ENCODE measurements at regions not wholly inside any gene's neighbourhood (a gene's known extent, or its start where the extent isn't known, plus 50 kb on each side); places are given as distances from the start of the nearest gene placed in this dataset.
"Not testable (repeated sequence)": the region's sequence is repeated elsewhere in the genome, so short reads cannot be mapped to it uniquely, and the experiment has no call there.

DNA sequence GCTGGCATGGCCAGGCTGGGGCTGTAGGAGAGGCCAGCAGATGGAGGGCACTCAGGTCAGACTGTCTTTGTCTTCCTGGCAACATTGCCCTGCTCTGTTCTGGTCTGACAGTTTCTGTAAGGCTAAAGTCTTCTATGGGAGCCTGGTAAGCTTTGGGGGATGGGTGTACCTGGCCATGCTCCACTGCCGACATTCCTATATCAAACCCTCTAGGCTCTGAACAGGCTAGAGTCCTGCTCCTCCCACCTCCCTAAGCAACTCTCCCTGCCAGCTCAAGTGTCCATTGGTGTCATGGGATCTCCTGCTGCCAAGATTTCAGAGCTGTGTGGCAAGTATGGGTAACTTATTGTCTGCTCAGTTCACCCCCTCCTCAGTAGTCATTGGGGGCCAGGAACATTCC lies 163.5 kb upstream of the UGT8 start:
- Histone ChIP-seq H3K9me3 (ENCODE audit: insufficient read depth, low read depth) (no peaks in the 10 kb centered on the region), H3K4me3 (no peak overlapping the region), H3K79me2 (ENCODE audit: low read depth) (no peaks in the 10 kb centered on the region), H3F3A (ENCODE audit: insufficient read depth, low read depth) (no peaks in the 10 kb centered on the region), H3K4me1 (replicated peaks; ENCODE audit: insufficient read depth) (no peaks in the 10 kb centered on the region), H2AFZ (no peak overlapping the region), H4K20me1 (ENCODE audit: insufficient read depth) (no peaks in the 10 kb centered on the region), H3K27me3 (ENCODE audit: insufficient read depth, low read depth) (no peaks in the 10 kb centered on the region), H3K4me2 (no peak overlapping the region), H3K36me3 (ENCODE audit: low read depth) (no peaks in the 10 kb centered on the region), H3K9me2 (ENCODE audit: insufficient read depth) (no peaks in the 10 kb centered on the region), H3K27ac (no peak overlapping the region)
- POLR2A ChIA-PET (ENCODE audit: unreplicated experiment), result no interaction called here
- BruUV-seq (replicated peaks), result no TSS peak
- DNase-seq, result no peak
- CTCF ChIA-PET, result no interaction called here
- TF ChIP-seq, protein P1, sequence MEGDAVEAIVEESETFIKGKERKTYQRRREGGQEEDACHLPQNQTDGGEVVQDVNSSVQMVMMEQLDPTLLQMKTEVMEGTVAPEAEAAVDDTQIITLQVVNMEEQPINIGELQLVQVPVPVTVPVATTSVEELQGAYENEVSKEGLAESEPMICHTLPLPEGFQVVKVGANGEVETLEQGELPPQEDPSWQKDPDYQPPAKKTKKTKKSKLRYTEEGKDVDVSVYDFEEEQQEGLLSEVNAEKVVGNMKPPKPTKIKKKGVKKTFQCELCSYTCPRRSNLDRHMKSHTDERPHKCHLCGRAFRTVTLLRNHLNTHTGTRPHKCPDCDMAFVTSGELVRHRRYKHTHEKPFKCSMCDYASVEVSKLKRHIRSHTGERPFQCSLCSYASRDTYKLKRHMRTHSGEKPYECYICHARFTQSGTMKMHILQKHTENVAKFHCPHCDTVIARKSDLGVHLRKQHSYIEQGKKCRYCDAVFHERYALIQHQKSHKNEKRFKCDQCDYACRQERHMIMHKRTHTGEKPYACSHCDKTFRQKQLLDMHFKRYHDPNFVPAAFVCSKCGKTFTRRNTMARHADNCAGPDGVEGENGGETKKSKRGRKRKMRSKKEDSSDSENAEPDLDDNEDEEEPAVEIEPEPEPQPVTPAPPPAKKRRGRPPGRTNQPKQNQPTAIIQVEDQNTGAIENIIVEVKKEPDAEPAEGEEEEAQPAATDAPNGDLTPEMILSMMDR (conservative IDR thresholded peaks at IDR 0.05), result no peak
- no peak for TF ChIP-seq EZH2 (IDR thresholded peaks at IDR 0.05; ENCODE audit: low read depth)
- intact Hi-C loops (cut with micrococcal nuclease; ENCODE audit: unreplicated experiment), result no loop called here

DNA sequence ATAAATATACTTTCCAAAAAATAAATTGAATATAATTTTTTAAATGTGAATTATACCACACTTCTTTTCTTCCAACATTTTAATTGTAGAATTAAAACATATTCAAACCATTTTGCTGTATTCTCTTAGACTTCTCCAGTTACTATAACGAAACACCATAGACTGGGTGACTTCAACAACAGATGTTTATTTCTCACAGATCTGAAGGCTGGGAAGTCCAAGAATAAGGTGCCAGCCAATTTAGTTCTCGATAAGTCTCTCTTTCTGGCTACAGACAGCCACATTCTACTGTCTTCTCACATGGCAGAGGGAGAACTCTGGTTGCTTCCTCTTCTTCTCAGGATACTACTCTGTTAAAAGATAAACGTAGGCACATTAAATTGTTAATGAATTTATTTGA lies 155.8 kb upstream of the UGT8 start:
- Histone ChIP-seq H3K27me3 (ENCODE audit: insufficient read depth, low read depth) (no peaks in the 10 kb centered on the region), H3F3A (ENCODE audit: insufficient read depth, low read depth) (no peaks in the 10 kb centered on the region), H3K4me1 (replicated peaks; ENCODE audit: insufficient read depth) (no peaks in the 10 kb centered on the region), H3K9me3 (ENCODE audit: insufficient read depth, low read depth) (no peaks in the 10 kb centered on the region), H3K9me2 (ENCODE audit: insufficient read depth) (no peaks in the 10 kb centered on the region), H2AFZ (no peak overlapping the region), H3K4me3 (no peak overlapping the region), H3K27ac (no peak overlapping the region), H3K36me3 (ENCODE audit: low read depth) (no peaks in the 10 kb centered on the region), H4K20me1 (ENCODE audit: insufficient read depth) (no peaks in the 10 kb centered on the region), H3K79me2 (ENCODE audit: low read depth) (no peaks in the 10 kb centered on the region), H3K4me2 (no peak overlapping the region)
- CTCF ChIA-PET, result no interaction called here
- no peak for DNase-seq
- no peak for TF ChIP-seq EZH2 (IDR thresholded peaks at IDR 0.05; ENCODE audit: low read depth)
- TF ChIP-seq, protein P1 (conservative IDR thresholded peaks at IDR 0.05), result no peak
- POLR2A ChIA-PET (ENCODE audit: unreplicated experiment), result no interaction called here
- BruUV-seq (replicated peaks), result no TSS peak
- intact Hi-C loops (cut with micrococcal nuclease; ENCODE audit: unreplicated experiment), result no loop called here

DNA sequence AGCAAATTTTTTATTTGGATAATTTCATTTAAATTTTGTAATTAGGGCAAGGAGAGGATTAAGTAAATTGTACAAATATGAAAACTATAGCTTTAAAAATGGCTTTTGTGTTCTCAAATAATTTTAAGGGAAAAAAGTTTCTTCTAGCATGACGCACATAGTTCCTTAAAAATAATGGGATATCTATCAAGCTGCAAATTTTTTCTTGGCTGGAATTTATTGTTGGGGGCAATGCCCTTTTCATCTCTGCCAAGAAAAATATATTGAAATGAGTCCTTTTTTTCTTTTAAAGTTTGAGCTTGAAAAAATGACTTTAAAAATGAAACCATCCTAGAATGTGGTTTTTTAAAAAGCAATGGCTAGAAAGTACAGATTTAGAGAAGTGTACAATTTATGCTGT lies 154.4 kb upstream of the UGT8 start:
- no peaks in the 10 kb centered on the region for H3K36me3 ChIP-seq (ENCODE audit: low read depth)
- H3K9me2 ChIP-seq (ENCODE audit: insufficient read depth), result no peaks in the 10 kb centered on the region
- POLR2A ChIA-PET (ENCODE audit: unreplicated experiment), result no interaction called here
- TF ChIP-seq EZH2 (IDR thresholded peaks at IDR 0.05; ENCODE audit: low read depth), result no peak
- TF ChIP-seq, protein P1 (conservative IDR thresholded peaks at IDR 0.05), result no peak
- H3K4me3 ChIP-seq, result no peak overlapping the region
- no peak overlapping the region for H3K4me2 ChIP-seq
- CTCF ChIA-PET, result no interaction called here
- H3K79me2 ChIP-seq (ENCODE audit: low read depth), result no peaks in the 10 kb centered on the region
- no peaks in the 10 kb centered on the region for H3F3A ChIP-seq (ENCODE audit: insufficient read depth, low read depth)
- no peaks in the 10 kb centered on the region for H4K20me1 ChIP-seq (ENCODE audit: insufficient read depth)
- no peaks in the 10 kb centered on the region for H3K4me1 ChIP-seq (replicated peaks; ENCODE audit: insufficient read depth)
- H3K9me3 ChIP-seq (ENCODE audit: insufficient read depth, low read depth), result no peaks in the 10 kb centered on the region
- no peaks in the 10 kb centered on the region for H3K27me3 ChIP-seq (ENCODE audit: insufficient read depth, low read depth)
- BruUV-seq (replicated peaks), result no TSS peak
- no peak for DNase-seq
- intact Hi-C loops (cut with micrococcal nuclease; ENCODE audit: unreplicated experiment), result no loop called here
- no peak overlapping the region for H2AFZ ChIP-seq
- H3K27ac ChIP-seq, result no peak overlapping the region

DNA sequence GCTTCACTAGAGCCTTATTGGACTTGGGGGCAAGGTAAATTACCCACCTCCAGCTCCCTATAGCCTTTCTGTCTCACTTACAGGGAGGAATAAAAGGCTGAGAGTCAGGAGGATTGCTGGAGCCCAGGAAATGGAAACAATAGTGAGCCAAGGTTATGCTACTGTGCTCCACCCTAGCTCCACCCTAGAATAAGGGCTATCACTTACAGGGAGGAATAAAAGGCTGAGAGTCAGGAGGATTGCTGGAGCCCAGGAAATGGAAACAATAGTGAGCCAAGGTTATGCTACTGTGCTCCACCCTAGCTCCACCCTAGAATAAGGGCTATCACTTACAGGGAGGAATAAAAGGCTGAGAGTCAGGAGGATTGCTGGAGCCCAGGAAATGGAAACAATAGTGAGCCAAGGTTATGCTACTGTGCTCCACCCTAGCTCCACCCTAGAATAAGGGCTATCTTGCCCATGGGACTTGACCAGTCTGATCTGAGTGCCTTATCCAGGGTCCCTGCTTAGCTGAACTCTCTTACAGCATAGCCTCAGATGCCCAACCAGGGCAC lies 150.6 kb upstream of the UGT8 start:
- CTCF ChIA-PET; H3K9me2 ChIP-seq (ENCODE audit: insufficient read depth); H3F3A ChIP-seq (ENCODE audit: insufficient read depth, low read depth); H3K79me2 ChIP-seq (ENCODE audit: low read depth); H3K36me3 ChIP-seq (ENCODE audit: low read depth); H3K4me1 ChIP-seq (replicated peaks; ENCODE audit: insufficient read depth); H3K27me3 ChIP-seq (ENCODE audit: insufficient read depth, low read depth); H3K9me3 ChIP-seq (ENCODE audit: insufficient read depth, low read depth); intact Hi-C loops (cut with micrococcal nuclease; ENCODE audit: unreplicated experiment); DNase-seq; H3K4me2 ChIP-seq; H2AFZ ChIP-seq; H3K4me3 ChIP-seq; H4K20me1 ChIP-seq (ENCODE audit: insufficient read depth); POLR2A ChIA-PET (ENCODE audit: unreplicated experiment); H3K27ac ChIP-seq; BruUV-seq (replicated peaks): not testable (repeated sequence)

Measured in PC-9 (cell line).